Ovary (tissue), 7 donors: ENCODE measurements at regions not wholly inside any gene's neighbourhood (a gene's known extent, or its start where the extent isn't known, plus 50 kb on each side); places are given as distances from the start of the nearest gene placed in this dataset.

Source experiments
- DNase-seq, 5 donors: peaks; one replicate each; pipeline ENCODE4 v3.0.0-alpha.2; 2019 to 2020
- H3K27ac ChIP-seq, 2 donors: fragments of 200-600 bp; one replicate each; pipeline versions ENCODE4 v1.5.1 to v1.8.0; 2019 to 2022
- H3K27me3 ChIP-seq: fragments of 200-600 bp; one replicate; pipeline ENCODE4 v1.8.0; 2022
- H3K36me3 ChIP-seq: fragments of 200-600 bp; sonication (generic); one replicate; pipeline ENCODE4 v1.5.1; 2019
- H3K4me1 ChIP-seq: one replicate; pipeline ENCODE4 v1.8.1; 2013; ENCODE audit warnings: mild to moderate bottlenecking, moderate library complexity; ENCODE audit not compliant: insufficient read depth
- H3K4me3 ChIP-seq: fragments of 200-600 bp; sonication (generic); one replicate; pipeline ENCODE4 v1.5.1; 2017
- H3K9me3 ChIP-seq, 2 donors: fragments of 200-600 bp in 1 of 2; sonication (generic) in 1 of 2; one replicate each; pipeline versions ENCODE4 v1.5.1 to v1.8.1; 2013 to 2019; ENCODE audit warnings: mild to moderate bottlenecking in 1 of 2, moderate library complexity in 1 of 2
- EP300 ChIP-seq: sonication (generic); formaldehyde crosslinking; IDR thresholded peaks from one replicate; pipeline ENCODE4 v1.6.1; 2017; ENCODE audit warnings: antibody characterized with exemption
- POLR2A ChIP-seq: fragments of 450-650 bp; IDR thresholded peaks from one replicate; pipeline ENCODE4 v1.6.1; 2017; ENCODE audit warnings: antibody characterized with exemption, mild to moderate bottlenecking, moderate library complexity
- WGBS, 3 donors: extraction: QIAGEN DNeasy Blood & Tissue Kit in 1 of 3; methylation state at CpG; one replicate each; pipeline versions ENCODE4 v1.1.5 to v1.1.7; 2013 to 2017; 5-methylcytosine and 5-hydroxymethylcytosine counted together
- intact Hi-C, 4 donors: fragments of 100-400 bp; cut with DNase I; formaldehyde crosslinking; loops; one replicate each; pipeline versions ENCODE4 v1.11.0 to v1.15.1; 2022 to 2023
- TF ChIP-seq, protein P1 (sequence below), 3 donors: fragments of 450-650 bp in 2 of 3; fragments of 200-600 bp in 1 of 3; IDR thresholded peaks; one replicate each; pipeline versions ENCODE4 v1.5.1 to v1.8.0; 2016 to 2022; ENCODE audit warnings: antibody characterized with exemption in 3 of 3, mild to moderate bottlenecking in 1 of 3
- donor health status: DM: no; HTN: no; CAD: no; lungs with moderate emphysema.
- donor health status: DM: no; HTN: no; CAD: no.
- donor health status: Bipolar disorder and iron deficiency.
- donor health status: DM: no; HTN: no; CAD: no.
- donor health status: DM: yes; HTN: yes; CAD: no.

DNA sequence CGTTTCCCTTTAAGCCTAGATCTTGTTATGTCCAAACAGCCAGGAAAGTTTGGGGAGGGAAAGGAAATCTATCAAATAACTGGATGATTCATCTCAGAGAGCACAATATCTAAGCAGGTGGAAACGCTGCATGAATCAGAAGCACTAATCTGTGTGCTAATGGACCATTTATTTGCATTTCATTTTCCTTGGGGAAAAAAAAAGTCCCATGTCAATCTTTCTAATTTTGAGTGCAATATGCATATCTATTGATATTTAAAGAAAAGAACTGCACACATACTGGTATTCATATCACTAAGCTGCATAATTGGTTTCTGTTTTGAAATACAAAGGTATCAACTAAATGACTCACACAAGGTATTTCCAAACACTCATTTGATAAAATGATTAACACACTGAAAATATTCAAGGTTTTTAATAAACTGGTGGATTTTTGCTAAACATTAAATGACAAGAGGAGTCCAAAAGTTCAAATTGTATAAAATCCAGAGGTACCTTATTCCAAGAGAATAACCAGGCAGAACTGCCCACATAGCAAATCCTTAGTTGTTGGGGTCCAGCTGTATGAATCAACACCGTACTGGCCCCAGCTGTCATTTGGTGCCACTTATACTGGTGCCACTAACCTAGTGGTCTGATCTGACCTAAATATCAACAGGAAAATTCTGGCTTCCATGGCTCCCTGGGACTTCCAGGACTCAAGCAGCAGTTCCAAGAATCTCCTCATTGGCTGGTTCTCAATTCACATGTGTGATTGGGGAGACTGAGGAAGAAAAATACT, 122.2 kb upstream of the SP4 start:
- no peak for TF ChIP-seq EP300
- no peak for TF ChIP-seq POLR2A
- TF ChIP-seq, protein P1, sequence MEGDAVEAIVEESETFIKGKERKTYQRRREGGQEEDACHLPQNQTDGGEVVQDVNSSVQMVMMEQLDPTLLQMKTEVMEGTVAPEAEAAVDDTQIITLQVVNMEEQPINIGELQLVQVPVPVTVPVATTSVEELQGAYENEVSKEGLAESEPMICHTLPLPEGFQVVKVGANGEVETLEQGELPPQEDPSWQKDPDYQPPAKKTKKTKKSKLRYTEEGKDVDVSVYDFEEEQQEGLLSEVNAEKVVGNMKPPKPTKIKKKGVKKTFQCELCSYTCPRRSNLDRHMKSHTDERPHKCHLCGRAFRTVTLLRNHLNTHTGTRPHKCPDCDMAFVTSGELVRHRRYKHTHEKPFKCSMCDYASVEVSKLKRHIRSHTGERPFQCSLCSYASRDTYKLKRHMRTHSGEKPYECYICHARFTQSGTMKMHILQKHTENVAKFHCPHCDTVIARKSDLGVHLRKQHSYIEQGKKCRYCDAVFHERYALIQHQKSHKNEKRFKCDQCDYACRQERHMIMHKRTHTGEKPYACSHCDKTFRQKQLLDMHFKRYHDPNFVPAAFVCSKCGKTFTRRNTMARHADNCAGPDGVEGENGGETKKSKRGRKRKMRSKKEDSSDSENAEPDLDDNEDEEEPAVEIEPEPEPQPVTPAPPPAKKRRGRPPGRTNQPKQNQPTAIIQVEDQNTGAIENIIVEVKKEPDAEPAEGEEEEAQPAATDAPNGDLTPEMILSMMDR (IDR thresholded peaks at IDR 0.05): no peak
- Histone ChIP-seq H3K27me3 (no peaks in the 10 kb centered on the region), H3K27ac (no peak overlapping the region), H3K36me3 (no peaks in the 10 kb centered on the region), H3K4me1 (no peaks in the 10 kb centered on the region), H3K4me3 (no peak overlapping the region), H3K9me3 (no peaks in the 10 kb centered on the region)
- no peak for DNase-seq
- 37 to 49% (median 37%) methylated on average over 3 of the region's 3 CpGs for WGBS, 3 donors
- intact Hi-C loops: no loop called here

DNA sequence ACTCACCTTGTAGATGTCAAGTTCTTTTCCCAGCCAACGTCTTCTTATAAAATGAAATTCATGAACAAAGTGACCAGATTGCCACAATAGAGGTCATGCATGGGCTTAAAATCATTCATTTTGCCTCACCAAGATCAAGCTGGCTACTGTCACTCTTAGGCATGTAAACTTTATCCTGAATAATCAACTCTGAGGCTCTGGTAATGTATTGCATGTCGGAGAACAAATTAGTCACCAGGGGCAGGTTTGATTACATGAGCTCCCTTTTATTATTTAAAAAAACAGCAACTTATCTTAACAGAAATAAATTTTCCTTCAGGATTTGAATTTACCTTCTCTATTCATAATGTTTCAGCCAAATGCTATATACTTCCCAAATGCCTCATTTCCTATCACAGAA, 112.9 kb upstream of the SP4 start:
- 60 to 82% (median 70%) methylated on average over 2 of the region's 2 CpGs for WGBS, 3 donors
- Histone ChIP-seq H3K36me3 (no peaks in the 10 kb centered on the region), H3K27ac (no peak overlapping the region), H3K9me3 (no peaks in the 10 kb centered on the region), H3K4me3 (no peak overlapping the region), H3K4me1 (no peaks in the 10 kb centered on the region), H3K27me3 (no peaks in the 10 kb centered on the region)
- no peak for DNase-seq
- intact Hi-C loops: loop anchor here in 1 of 4 donors (10.0 kb wide), 1 partner anchor 560 kb away; no protein-coding TSS in a partner anchor
- TF ChIP-seq POLR2A: no peak
- TF ChIP-seq EP300: no peak
- TF ChIP-seq, protein P1 (IDR thresholded peaks at IDR 0.05): no peak

DNA sequence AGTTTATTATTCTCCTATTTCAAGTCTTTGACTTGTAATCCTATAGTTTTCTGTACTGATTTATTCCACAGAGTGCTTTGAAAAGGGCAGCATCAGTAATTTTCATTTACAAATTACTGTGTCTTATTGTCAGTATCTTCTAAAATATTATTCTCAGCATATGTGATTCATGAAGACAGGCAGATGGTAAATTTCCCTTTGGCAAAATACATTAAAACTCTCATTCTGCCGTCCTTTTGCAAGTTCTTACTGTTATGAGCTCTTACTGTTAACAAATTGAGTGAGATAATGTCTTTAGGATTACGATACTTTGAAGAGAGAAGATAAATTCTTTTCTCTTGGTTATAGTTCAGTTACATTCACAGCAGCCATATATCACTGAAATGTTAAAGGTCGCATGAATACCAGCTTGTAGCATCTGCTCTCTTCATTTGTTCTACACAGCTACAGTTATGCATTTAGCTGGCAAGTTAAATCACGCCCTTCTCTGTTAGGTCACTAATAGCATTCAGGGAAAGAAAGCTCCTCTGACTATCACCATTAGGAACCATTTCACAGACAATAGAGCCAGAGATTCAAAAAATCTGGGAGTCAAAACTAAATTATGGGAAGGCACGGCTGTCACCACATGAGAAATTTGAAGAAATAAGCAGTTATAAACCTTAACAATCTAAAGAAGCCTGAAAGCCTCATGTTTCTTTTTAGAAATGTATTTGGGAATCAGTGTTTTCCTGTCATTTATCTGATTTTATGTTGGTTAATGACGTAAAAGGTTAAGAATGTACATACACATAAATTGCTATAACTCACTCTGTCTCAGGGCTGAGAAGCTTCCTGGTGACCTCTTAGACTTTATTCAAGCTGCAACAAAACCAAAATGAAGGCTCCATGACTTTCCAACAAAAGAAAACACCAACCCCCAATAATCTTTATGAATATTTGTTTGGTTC, 109.6 kb upstream of the SP4 start:
- Histone ChIP-seq H3K27ac (no peak overlapping the region), H3K36me3 (no peaks in the 10 kb centered on the region), H3K4me3 (no peak overlapping the region), H3K9me3 (no peaks in the 10 kb centered on the region), H3K4me1 (no peaks in the 10 kb centered on the region), H3K27me3 (no peaks in the 10 kb centered on the region)
- intact Hi-C loops: loop anchor here in 1 of 4 donors (10.0 kb wide), 1 partner anchor 563 kb away; no protein-coding TSS in a partner anchor
- WGBS, 3 donors: 30 to 40% (median 40%) methylated on average over 6 of the region's 6 CpGs
- no peak for DNase-seq
- no peak for TF ChIP-seq POLR2A
- no peak for TF ChIP-seq EP300
- TF ChIP-seq, protein P1 (IDR thresholded peaks at IDR 0.05): no peak

DNA sequence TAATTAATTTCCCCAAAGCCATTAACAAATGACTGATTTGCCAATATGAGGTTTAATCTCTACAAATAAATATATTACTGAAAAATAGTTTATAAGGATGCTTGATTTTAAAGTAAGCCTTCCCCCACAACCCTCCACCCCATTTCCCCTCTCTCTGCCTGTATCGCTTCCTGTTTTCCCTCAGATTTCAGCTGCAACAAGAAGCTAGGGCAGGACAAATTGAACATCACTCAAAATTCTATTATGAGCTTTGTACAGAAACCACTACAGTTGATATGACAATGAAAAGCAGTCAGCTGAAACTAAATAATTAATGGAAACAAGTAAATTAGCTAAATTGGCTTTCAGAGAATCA, 109.0 kb upstream of the SP4 start:
- Histone ChIP-seq H3K4me3 (no peak overlapping the region), H3K4me1 (no peaks in the 10 kb centered on the region), H3K27me3 (no peaks in the 10 kb centered on the region), H3K27ac (no peak overlapping the region), H3K9me3 (no peaks in the 10 kb centered on the region), H3K36me3 (no peaks in the 10 kb centered on the region)
- 86 to 92% (median 86%) methylated on average over 1 of the region's 1 CpG for WGBS, 3 donors
- TF ChIP-seq, protein P1 (IDR thresholded peaks at IDR 0.05): no peak
- no peak for TF ChIP-seq EP300
- no peak for TF ChIP-seq POLR2A
- no peak for DNase-seq
- intact Hi-C loops: loop anchor here in 1 of 4 donors (10.0 kb wide), 1 partner anchor 564 kb away; no protein-coding TSS in a partner anchor
